Neural progenitor cell (in vitro differentiated cells): ENCODE measurements at regions not wholly inside any gene's neighbourhood (a gene's known extent, or its start where the extent isn't known, plus 50 kb on each side); places are given as distances from the start of the nearest gene placed in this dataset.

Experiments
- DNase-seq: peaks from one replicate; pipeline ENCODE4 v3.0.0-alpha.2; 2016; ENCODE audit warnings: low spot score
- H2AFZ ChIP-seq: fragments of 200-600 bp; sonication (generic); replicated peaks from 2 replicates; pipeline ENCODE4 v1.6.1; 2016; ENCODE audit warnings: antibody characterized with exemption
- H3F3A ChIP-seq: fragments of 200-600 bp; sonication (generic); 2 replicates; pipeline ENCODE4 v1.6.1; 2016; ENCODE audit warnings: antibody characterized with exemption, low read depth
- H3K27ac ChIP-seq: fragments of 200-600 bp; sonication (generic); 2 replicates; pipeline ENCODE4 v1.5.1; 2016; ENCODE audit warnings: mild to moderate bottlenecking
- H3K27me3 ChIP-seq: fragments of 200-600 bp; sonication (generic); 2 replicates; pipeline ENCODE4 v1.6.1; 2016; ENCODE audit warnings: mild to moderate bottlenecking, moderate library complexity
- H3K36me3 ChIP-seq: fragments of 200-600 bp; sonication (generic); 2 replicates; pipeline ENCODE4 v1.5.1; 2016
- H3K4me1 ChIP-seq: fragments of 200-600 bp; sonication (generic); 2 replicates; pipeline ENCODE4 v1.6.1; 2016; ENCODE audit warnings: mixed run types
- H3K4me2 ChIP-seq: fragments of 200-600 bp; sonication (generic); 2 replicates; pipeline ENCODE4 v1.6.1; 2016
- H3K4me3 ChIP-seq: fragments of 200-600 bp; sonication (generic); 2 replicates; pipeline ENCODE4 v1.5.1; 2016
- H3K79me2 ChIP-seq: fragments of 200-600 bp; sonication (generic); 2 replicates; pipeline ENCODE4 v1.6.1; 2016; ENCODE audit warnings: low read depth
- H3K9ac ChIP-seq: fragments of 200-600 bp; sonication (generic); 2 replicates; pipeline ENCODE4 v1.6.1; 2016
- H3K9me3 ChIP-seq: fragments of 200-600 bp; sonication (generic); 2 replicates; pipeline ENCODE4 v1.5.1; 2016; ENCODE audit warnings: low read depth
- H4K20me1 ChIP-seq: fragments of 200-600 bp; sonication (generic); 2 replicates; pipeline ENCODE4 v1.6.1; 2016; ENCODE audit warnings: low read depth
- H3K27ac Mint-ChIP-seq: 3 replicates; pipeline ENCODE4 v1.8.0; 2021; ENCODE audit warnings: mixed read lengths
- H3K27me3 Mint-ChIP-seq: 2 replicates; pipeline ENCODE4 v1.8.0; 2022; ENCODE audit warnings: low read depth, mild to moderate bottlenecking, inconsistent platforms, moderate library complexity, mixed read lengths; ENCODE audit not compliant: insufficient read depth
- H3K36me3 Mint-ChIP-seq: 3 replicates; pipeline ENCODE4 v1.8.0; 2021; ENCODE audit warnings: mixed read lengths
- H3K4me1 Mint-ChIP-seq: 3 replicates; pipeline ENCODE4 v1.8.0; 2021; ENCODE audit warnings: mixed read lengths
- H3K4me3 Mint-ChIP-seq: 3 replicates; pipeline ENCODE4 v1.8.0; 2021; ENCODE audit warnings: mild to moderate bottlenecking, moderate library complexity, mixed read lengths
- H3K9me3 Mint-ChIP-seq: 3 replicates; pipeline ENCODE4 v1.8.0; 2020; ENCODE audit warnings: mixed read lengths
- EZH2 ChIP-seq: fragments of 200-600 bp; sonication (generic); IDR thresholded peaks from 2 replicates; pipeline ENCODE4 v1.6.1; 2017; ENCODE audit warnings: antibody characterized with exemption, mild to moderate bottlenecking, moderate library complexity
- EZH2phosphoT487 ChIP-seq: fragments of 200-600 bp; sonication (generic); IDR thresholded peaks from 2 replicates; pipeline ENCODE4 v1.6.1; 2017; ENCODE audit warnings: antibody characterized with exemption
- TF ChIP-seq, protein P1 (sequence below): fragments of 200-600 bp; sonication (generic); IDR thresholded peaks from 2 replicates; pipeline ENCODE4 v1.5.1; 2017; ENCODE audit warnings: antibody characterized with exemption, mild to moderate bottlenecking

DNA sequence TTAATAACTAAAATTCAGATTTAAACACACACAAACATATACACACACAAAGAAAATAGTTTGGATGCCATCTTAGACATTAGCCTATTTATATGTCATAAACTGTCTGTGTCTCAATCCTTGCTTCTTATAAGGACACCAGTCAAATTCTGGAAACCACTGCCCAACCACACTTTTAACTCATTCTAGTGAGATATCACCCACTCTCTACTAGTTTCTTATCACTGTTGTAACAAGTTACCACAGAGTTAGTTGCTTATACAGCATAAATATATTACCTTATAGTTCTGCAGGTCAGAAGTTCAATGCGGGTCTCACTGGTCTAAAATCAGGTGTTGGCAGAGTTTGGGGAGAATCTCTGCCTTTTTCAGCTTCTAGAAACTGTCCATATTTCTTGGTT is 239.1 kb downstream of the MTX2 start:
- H3K27me3 ChIP-seq: peaks cover 20% of the 10 kb centered on the region
- no peaks in the 10 kb centered on the region for H4K20me1 ChIP-seq
- peaks cover 9% of the 10 kb centered on the region for H3K4me1 Mint-ChIP-seq
- H3K27me3 Mint-ChIP-seq: no peaks in the 10 kb centered on the region
- no peaks in the 10 kb centered on the region for H3K9me3 ChIP-seq
- H3K79me2 ChIP-seq: no peaks in the 10 kb centered on the region
- no peak for DNase-seq
- H3K4me3 Mint-ChIP-seq: no peak overlapping the region
- no peaks in the 10 kb centered on the region for H3K4me1 ChIP-seq
- H3K36me3 ChIP-seq: no peaks in the 10 kb centered on the region
- no peak overlapping the region for H3K27ac ChIP-seq
- H3K4me2 ChIP-seq: no peak overlapping the region
- TF ChIP-seq EZH2phosphoT487: no peak
- no peaks in the 10 kb centered on the region for H3K9me3 Mint-ChIP-seq
- H3K36me3 Mint-ChIP-seq: no peaks in the 10 kb centered on the region
- no peak overlapping the region for H3K4me3 ChIP-seq
- no peak overlapping the region for H3K9ac ChIP-seq
- H3K27ac Mint-ChIP-seq: no peak overlapping the region
- H2AFZ ChIP-seq: no peak overlapping the region
- no peaks in the 10 kb centered on the region for H3F3A ChIP-seq

DNA sequence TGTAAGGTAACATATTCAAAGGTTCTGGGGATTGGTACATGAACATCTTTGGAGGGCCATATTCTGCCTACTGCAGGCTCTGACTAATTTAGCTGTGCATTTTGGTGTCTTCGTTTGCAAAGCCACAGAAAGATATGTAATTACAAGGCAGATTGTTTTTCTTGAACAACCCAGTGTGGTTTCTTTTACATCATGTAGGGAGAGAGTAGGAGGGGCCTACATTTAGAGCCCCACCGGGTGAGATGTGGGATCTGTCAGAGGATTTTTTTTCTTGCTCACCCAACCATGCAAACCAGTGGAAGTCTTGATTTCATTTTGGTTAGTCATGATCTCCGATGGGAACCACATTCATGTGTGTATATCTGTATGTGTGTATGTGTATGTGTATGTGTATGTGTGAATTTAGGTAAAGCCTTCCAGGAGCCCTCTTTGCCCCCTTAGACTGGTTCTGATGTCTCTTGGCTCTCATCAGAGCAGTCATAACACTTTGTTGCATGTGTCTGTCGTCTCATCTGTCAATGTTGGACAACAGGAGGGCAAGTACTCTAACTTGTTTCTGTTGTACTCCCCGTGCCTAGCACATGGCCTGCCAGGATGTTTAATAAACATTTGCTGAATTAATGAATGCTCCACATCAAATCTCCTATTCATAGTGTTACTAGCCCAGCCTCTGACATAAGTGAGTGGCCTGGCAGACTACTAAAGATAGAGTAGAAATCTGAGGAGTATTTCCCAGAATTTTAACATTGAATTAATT is 239.9 kb downstream of the MTX2 start:
- no peak overlapping the region for H2AFZ ChIP-seq
- H3K9ac ChIP-seq: no peak overlapping the region
- TF ChIP-seq EZH2phosphoT487 (no peak), EZH2 (no peak)
- TF ChIP-seq, protein P1, sequence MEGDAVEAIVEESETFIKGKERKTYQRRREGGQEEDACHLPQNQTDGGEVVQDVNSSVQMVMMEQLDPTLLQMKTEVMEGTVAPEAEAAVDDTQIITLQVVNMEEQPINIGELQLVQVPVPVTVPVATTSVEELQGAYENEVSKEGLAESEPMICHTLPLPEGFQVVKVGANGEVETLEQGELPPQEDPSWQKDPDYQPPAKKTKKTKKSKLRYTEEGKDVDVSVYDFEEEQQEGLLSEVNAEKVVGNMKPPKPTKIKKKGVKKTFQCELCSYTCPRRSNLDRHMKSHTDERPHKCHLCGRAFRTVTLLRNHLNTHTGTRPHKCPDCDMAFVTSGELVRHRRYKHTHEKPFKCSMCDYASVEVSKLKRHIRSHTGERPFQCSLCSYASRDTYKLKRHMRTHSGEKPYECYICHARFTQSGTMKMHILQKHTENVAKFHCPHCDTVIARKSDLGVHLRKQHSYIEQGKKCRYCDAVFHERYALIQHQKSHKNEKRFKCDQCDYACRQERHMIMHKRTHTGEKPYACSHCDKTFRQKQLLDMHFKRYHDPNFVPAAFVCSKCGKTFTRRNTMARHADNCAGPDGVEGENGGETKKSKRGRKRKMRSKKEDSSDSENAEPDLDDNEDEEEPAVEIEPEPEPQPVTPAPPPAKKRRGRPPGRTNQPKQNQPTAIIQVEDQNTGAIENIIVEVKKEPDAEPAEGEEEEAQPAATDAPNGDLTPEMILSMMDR: no peak
- H3K9me3 ChIP-seq: no peaks in the 10 kb centered on the region
- no peaks in the 10 kb centered on the region for H3K4me1 ChIP-seq
- no peaks in the 10 kb centered on the region for H3K79me2 ChIP-seq
- peaks cover 12% of the 10 kb centered on the region for H3K27me3 ChIP-seq
- no peaks in the 10 kb centered on the region for H4K20me1 ChIP-seq
- no peak overlapping the region for H3K4me2 ChIP-seq
- Mint-ChIP-seq H3K36me3 (no peaks in the 10 kb centered on the region), H3K27me3 (no peaks in the 10 kb centered on the region), H3K4me3 (no peak overlapping the region), H3K4me1 (peaks cover 9% of the 10 kb centered on the region), H3K9me3 (no peaks in the 10 kb centered on the region), H3K27ac (no peak overlapping the region)
- no peak overlapping the region for H3K27ac ChIP-seq
- no peaks in the 10 kb centered on the region for H3K36me3 ChIP-seq
- H3K4me3 ChIP-seq: no peak overlapping the region
- DNase-seq: no peak
- H3F3A ChIP-seq: no peaks in the 10 kb centered on the region

DNA sequence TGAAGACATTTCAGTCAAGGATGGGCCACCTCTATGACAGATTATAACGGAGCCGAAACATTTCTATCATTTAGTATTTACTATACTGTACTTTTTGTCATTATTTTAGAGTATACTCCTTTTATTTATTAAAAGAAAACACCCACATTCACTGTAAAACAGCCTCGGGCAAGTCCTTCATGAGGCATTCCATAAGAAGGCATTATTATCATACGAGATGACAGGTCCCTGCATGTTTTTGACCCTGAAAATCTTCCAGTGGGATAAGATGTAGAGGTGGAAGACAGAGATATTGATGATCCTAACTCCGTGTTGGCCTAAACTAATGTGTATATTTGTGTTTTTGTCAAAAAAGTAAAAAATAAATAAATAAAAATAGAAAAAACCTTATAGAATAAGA is 245.0 kb downstream of the MTX2 start:
- Histone ChIP-seq H3K4me2 (no peak overlapping the region), H3K36me3 (no peaks in the 10 kb centered on the region), H3K9ac (no peak overlapping the region), H3K4me3 (no peak overlapping the region), H3K79me2 (no peaks in the 10 kb centered on the region), H4K20me1 (no peaks in the 10 kb centered on the region), H3K27ac (no peak overlapping the region), H3K4me1 (no peaks in the 10 kb centered on the region), H3F3A (no peaks in the 10 kb centered on the region), H3K27me3 (peaks cover 53% of the 10 kb centered on the region), H2AFZ (no peak overlapping the region), H3K9me3 (no peaks in the 10 kb centered on the region)
- H3K4me3 Mint-ChIP-seq: no peak overlapping the region
- no peak for DNase-seq
- H3K27ac Mint-ChIP-seq: no peak overlapping the region
- TF ChIP-seq EZH2phosphoT487 (no peak), EZH2 (no peak)
- TF ChIP-seq, protein P1: no peak
- peaks cover 3% of the 10 kb centered on the region for H3K4me1 Mint-ChIP-seq
- H3K36me3 Mint-ChIP-seq: no peaks in the 10 kb centered on the region
- H3K27me3 Mint-ChIP-seq: no peaks in the 10 kb centered on the region
- no peaks in the 10 kb centered on the region for H3K9me3 Mint-ChIP-seq

DNA sequence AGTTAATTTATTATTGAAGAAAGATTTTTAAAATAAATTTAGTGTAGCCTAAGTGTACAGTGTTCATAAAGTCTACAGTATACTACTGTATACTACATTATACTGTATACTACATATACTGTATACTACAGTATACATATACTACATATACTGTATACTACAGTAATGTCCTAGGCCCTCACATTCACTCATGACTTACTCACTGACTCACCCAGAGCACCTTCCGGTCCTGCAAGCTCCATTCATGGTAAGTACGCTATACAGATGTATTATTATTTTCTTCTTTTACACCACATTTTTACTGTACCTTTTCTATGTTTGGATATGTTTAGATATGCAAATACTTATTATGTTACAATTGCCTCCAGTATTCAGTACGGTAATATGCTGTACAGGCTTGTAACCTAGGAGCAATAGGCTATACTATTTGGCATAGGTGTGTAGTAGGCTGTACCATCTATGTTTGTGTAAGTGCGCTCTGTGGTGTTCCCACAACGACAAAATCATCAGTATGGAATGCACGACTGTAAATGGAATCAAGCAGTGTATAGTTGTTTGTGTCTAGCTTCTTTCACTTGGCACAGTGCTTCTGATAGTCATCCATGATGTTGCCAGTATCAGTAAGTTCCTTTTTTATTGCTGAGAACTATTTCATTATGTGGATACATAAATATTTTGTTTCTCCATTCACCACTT is 245.7 kb downstream of the MTX2 start:
- H3K79me2 ChIP-seq: no peaks in the 10 kb centered on the region
- no peaks in the 10 kb centered on the region for H3K36me3 ChIP-seq
- no peak overlapping the region for H3K27ac ChIP-seq
- H3K4me3 Mint-ChIP-seq: no peak overlapping the region
- no peaks in the 10 kb centered on the region for H3K9me3 ChIP-seq
- H3K9ac ChIP-seq: no peak overlapping the region
- H3K4me2 ChIP-seq: no peak overlapping the region
- no peaks in the 10 kb centered on the region for H3K27me3 Mint-ChIP-seq
- no peaks in the 10 kb centered on the region for H3F3A ChIP-seq
- no peak overlapping the region for H3K27ac Mint-ChIP-seq
- H3K4me1 ChIP-seq: no peaks in the 10 kb centered on the region
- no peak overlapping the region for H2AFZ ChIP-seq
- no peak for DNase-seq
- H3K27me3 ChIP-seq: peaks cover 59% of the 10 kb centered on the region
- no peak overlapping the region for H3K4me3 ChIP-seq
- H3K36me3 Mint-ChIP-seq: no peaks in the 10 kb centered on the region
- H3K4me1 Mint-ChIP-seq: no peaks in the 10 kb centered on the region
- TF ChIP-seq EZH2 (no peak), EZH2phosphoT487 (no peak)
- TF ChIP-seq, protein P1: no peak
- H3K9me3 Mint-ChIP-seq: no peaks in the 10 kb centered on the region
- no peaks in the 10 kb centered on the region for H4K20me1 ChIP-seq
